ENCODE measurements at regions not wholly inside any gene's neighbourhood (a gene's known extent, or its start where the extent isn't known, plus 50 kb on each side); places are given as distances from the start of the nearest gene placed in this dataset.

DNA sequence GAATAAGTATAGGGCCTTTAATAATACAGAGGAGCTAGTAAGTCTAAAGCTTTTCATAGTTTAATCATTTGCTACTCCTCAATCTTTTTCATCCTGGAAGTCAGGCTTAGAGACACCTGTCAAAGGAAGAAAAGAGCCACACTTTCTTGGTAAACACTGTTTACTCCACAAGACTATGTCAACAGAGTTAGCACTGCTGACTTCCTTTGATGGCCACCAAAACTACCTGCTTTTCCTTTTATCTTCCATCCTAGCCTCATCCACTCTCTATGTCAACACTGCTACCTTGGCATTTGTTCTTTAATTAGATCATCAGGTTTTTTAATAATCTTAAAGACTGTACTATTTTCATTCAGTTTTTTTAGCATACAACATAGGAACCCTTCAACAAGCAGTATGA lies 106.2 kb downstream of the ELAPOR2 start:
- intact Hi-C loops (cut with micrococcal nuclease): no loop called here
- peaks cover 20% of the 10 kb centered on the region for H3K4me1 Mint-ChIP-seq
- ChIA-PET POLR2A (no interaction called here), CTCF (interaction anchor here (0.8 to 1.1 kb wide), 2 partner anchors 26 to 106 kb away, joined by 3 read pairs; partner anchors contain the start of gene ELAPOR2)
- no peak overlapping the region for H3K27ac ChIP-seq (ENCODE audit: low read length in 2 of 2)
- H3K4me2 ChIP-seq (replicated peaks; ENCODE audit: low read depth, low read length, poor library complexity, severe bottlenecking): no peak overlapping the region
- no peaks in the 10 kb centered on the region for H3K27me3 Mint-ChIP-seq
- no peak for TF ChIP-seq EZH2 (IDR thresholded peaks at IDR 0.05; ENCODE audit: borderline replicate concordance, insufficient read depth, low read depth, low read length, poor library complexity, severe bottlenecking)
- TF ChIP-seq, protein P1, sequence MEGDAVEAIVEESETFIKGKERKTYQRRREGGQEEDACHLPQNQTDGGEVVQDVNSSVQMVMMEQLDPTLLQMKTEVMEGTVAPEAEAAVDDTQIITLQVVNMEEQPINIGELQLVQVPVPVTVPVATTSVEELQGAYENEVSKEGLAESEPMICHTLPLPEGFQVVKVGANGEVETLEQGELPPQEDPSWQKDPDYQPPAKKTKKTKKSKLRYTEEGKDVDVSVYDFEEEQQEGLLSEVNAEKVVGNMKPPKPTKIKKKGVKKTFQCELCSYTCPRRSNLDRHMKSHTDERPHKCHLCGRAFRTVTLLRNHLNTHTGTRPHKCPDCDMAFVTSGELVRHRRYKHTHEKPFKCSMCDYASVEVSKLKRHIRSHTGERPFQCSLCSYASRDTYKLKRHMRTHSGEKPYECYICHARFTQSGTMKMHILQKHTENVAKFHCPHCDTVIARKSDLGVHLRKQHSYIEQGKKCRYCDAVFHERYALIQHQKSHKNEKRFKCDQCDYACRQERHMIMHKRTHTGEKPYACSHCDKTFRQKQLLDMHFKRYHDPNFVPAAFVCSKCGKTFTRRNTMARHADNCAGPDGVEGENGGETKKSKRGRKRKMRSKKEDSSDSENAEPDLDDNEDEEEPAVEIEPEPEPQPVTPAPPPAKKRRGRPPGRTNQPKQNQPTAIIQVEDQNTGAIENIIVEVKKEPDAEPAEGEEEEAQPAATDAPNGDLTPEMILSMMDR (IDR thresholded peaks at IDR 0.05): no peak
- H3K27ac Mint-ChIP-seq: no peak overlapping the region
- no peak overlapping the region for H3K4me3 ChIP-seq (ENCODE audit: control extremely low read depth in 1 of 5, extremely low read depth in 1 of 5, insufficient read depth in 1 of 5, low read depth in 2 of 5, low read length in 4 of 5)
- H3K9me3 Mint-ChIP-seq (ENCODE audit: insufficient read depth): no peaks in the 10 kb centered on the region
- H3K79me2 ChIP-seq (ENCODE audit: control insufficient read depth, insufficient read depth, low read length): peaks cover 3% of the 10 kb centered on the region
- H3K9ac ChIP-seq (ENCODE audit: low read length): no peak overlapping the region
- H3K9me3 ChIP-seq (ENCODE audit: control extremely low read depth in 1 of 3, control insufficient read depth in 2 of 3, insufficient read depth in 1 of 3, low read length in 2 of 3): peaks cover 0 to 4% (median 0%) of the 10 kb centered on the region in 3 donors
- peaks cover 24 to 26% of the 10 kb centered on the region in 2 donors for H3K4me1 ChIP-seq (ENCODE audit: control insufficient read depth in 2 of 2, insufficient read depth in 2 of 2, low read length in 2 of 2)
- DNase-seq (no peak), ATAC-seq (ENCODE audit: low read depth) (no peak)
- no peak overlapping the region for H2AFZ ChIP-seq (ENCODE audit: insufficient read depth, low read depth, low read length, poor library complexity, severe bottlenecking)
- no peak overlapping the region for H3K4me3 Mint-ChIP-seq
- H4K20me1 ChIP-seq (ENCODE audit: control insufficient read depth, insufficient read depth, low read length, poor library complexity, severe bottlenecking): no peaks in the 10 kb centered on the region
- H3K27me3 ChIP-seq (replicated peaks in 1 of 4; ENCODE audit: control extremely low read depth in 1 of 4, control insufficient read depth in 3 of 4, insufficient read depth in 4 of 4, low read length in 3 of 4): no peaks in the 10 kb centered on the region
- no peaks in the 10 kb centered on the region for H3K36me3 ChIP-seq (replicated peaks in 1 of 2; ENCODE audit: control extremely low read depth in 1 of 2, control insufficient read depth in 1 of 2, extremely low read depth in 1 of 2, insufficient read depth in 2 of 2, low read length in 1 of 2)

DNA sequence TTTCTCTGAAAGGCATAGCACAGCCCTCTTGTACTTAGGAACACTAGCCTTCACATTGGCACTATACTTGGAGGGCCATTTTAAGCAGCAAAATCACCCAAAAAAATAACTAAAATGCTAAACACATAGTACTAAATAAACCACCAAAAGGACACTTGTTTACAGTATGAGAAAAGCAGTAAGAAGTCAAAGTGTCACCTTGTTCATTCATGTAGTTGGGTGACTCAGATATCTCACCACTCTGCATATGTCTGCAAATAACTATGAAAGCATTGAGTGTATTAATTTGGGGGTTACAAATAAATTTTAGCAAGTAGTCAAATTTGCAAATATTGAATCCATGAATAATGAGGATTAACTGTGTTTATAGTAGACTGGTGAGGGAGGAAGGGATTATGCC lies 107.6 kb downstream of the ELAPOR2 start:
- no peaks in the 10 kb centered on the region for H4K20me1 ChIP-seq (ENCODE audit: control insufficient read depth, insufficient read depth, low read length, poor library complexity, severe bottlenecking)
- H3K9ac ChIP-seq (ENCODE audit: low read length): no peak overlapping the region
- no peak overlapping the region for H3K4me3 Mint-ChIP-seq
- H2AFZ ChIP-seq (ENCODE audit: insufficient read depth, low read depth, low read length, poor library complexity, severe bottlenecking): no peak overlapping the region
- ChIA-PET POLR2A (no interaction called here), CTCF (interaction anchor here (1.1 kb wide), 1 partner anchor 24 kb away, joined by 3 read pairs; no protein-coding TSS in a partner anchor)
- no peaks in the 10 kb centered on the region for H3K27me3 ChIP-seq (replicated peaks in 1 of 4; ENCODE audit: control extremely low read depth in 1 of 4, control insufficient read depth in 3 of 4, insufficient read depth in 4 of 4, low read length in 3 of 4)
- TF ChIP-seq EZH2 (IDR thresholded peaks at IDR 0.05; ENCODE audit: borderline replicate concordance, insufficient read depth, low read depth, low read length, poor library complexity, severe bottlenecking): no peak
- TF ChIP-seq, protein P1 (IDR thresholded peaks at IDR 0.05): no peak
- peaks cover 3% of the 10 kb centered on the region for H3K79me2 ChIP-seq (ENCODE audit: control insufficient read depth, insufficient read depth, low read length)
- H3K9me3 Mint-ChIP-seq (ENCODE audit: insufficient read depth): no peaks in the 10 kb centered on the region
- H3K4me1 Mint-ChIP-seq: peaks cover 22% of the 10 kb centered on the region
- no peak overlapping the region for H3K27ac ChIP-seq (ENCODE audit: low read length in 2 of 2)
- no peak overlapping the region for H3K4me2 ChIP-seq (replicated peaks; ENCODE audit: low read depth, low read length, poor library complexity, severe bottlenecking)
- no peaks in the 10 kb centered on the region for H3K36me3 ChIP-seq (replicated peaks in 1 of 2; ENCODE audit: control extremely low read depth in 1 of 2, control insufficient read depth in 1 of 2, extremely low read depth in 1 of 2, insufficient read depth in 2 of 2, low read length in 1 of 2)
- no peak overlapping the region for H3K4me3 ChIP-seq (ENCODE audit: control extremely low read depth in 1 of 5, extremely low read depth in 1 of 5, insufficient read depth in 1 of 5, low read depth in 2 of 5, low read length in 4 of 5)
- H3K4me1 ChIP-seq (ENCODE audit: control insufficient read depth in 2 of 2, insufficient read depth in 2 of 2, low read length in 2 of 2): peaks cover 27 to 30% of the 10 kb centered on the region in 2 donors
- H3K27ac Mint-ChIP-seq: no peak overlapping the region
- H3K9me3 ChIP-seq (ENCODE audit: control extremely low read depth in 1 of 3, control insufficient read depth in 2 of 3, insufficient read depth in 1 of 3, low read length in 2 of 3): peaks cover 0 to 4% (median 0%) of the 10 kb centered on the region in 3 donors
- H3K27me3 Mint-ChIP-seq: no peaks in the 10 kb centered on the region
- intact Hi-C loops (cut with micrococcal nuclease): no loop called here
- ATAC-seq (ENCODE audit: low read depth) (no peak), DNase-seq (no peak)
